CD4-positive, alpha-beta T cell (primary cell): ENCODE measurements at regions not wholly inside any gene's neighbourhood (a gene's known extent, or its start where the extent isn't known, plus 50 kb on each side); places are given as distances from the start of the nearest gene placed in this dataset.

Experiments used
- ATAC-seq: fragments of 200-7000 bp; cut with Tn5 transposase; one replicate; pipeline ENCODE4 v1.10.0; 2022; ENCODE audit warnings: mild to moderate bottlenecking; ENCODE audit not compliant: poor library complexity
- CTCF ChIA-PET: fragments of 350-600 bp; sonication (Branson Sonifier 250); formaldehyde crosslinking; loops from one replicate; lab custom pipeline; 2021; ENCODE audit warnings: antibody characterized with exemption, inconsistent platforms; lab: Charles Lee
- POLR2A ChIA-PET: fragments of 350-600 bp; sonication (Branson Sonifier 250); formaldehyde crosslinking; loops from one replicate; lab custom pipeline; 2021; ENCODE audit warnings: antibody characterized with exemption, inconsistent platforms; lab: Charles Lee
- DNase-seq, 14 experiments: peaks; one replicate each; pipeline ENCODE4 v3.0.0-alpha.2; 2013 to 2020; ENCODE audit warnings: mixed read lengths in 2 of 14
- H3K27ac ChIP-seq, 2 donors: one replicate each; pipeline versions ENCODE4 v1.5.1 to v1.7.0; 2013; ENCODE audit warnings: low read length in 2 of 2, low read depth in 1 of 2, mild to moderate bottlenecking in 1 of 2
- H3K27me3 ChIP-seq, 2 experiments: 1 replicate in 1 of 2; 2 replicates in 1 of 2; pipeline versions ENCODE4 v1.6.1 to v1.7.0; 2013; ENCODE audit warnings: low read length in 2 of 2, control low read depth in 1 of 2, mild to moderate bottlenecking in 1 of 2, moderate library complexity in 1 of 2; ENCODE audit not compliant: insufficient read depth in 2 of 2, control insufficient read depth in 1 of 2
- H3K36me3 ChIP-seq: one replicate; pipeline ENCODE4 v1.6.1; 2013; ENCODE audit warnings: low read length, control low read depth; ENCODE audit not compliant: insufficient read depth
- H3K4me1 ChIP-seq: one replicate; pipeline ENCODE4 v1.6.1; 2013; ENCODE audit warnings: low read length, control low read depth; ENCODE audit not compliant: insufficient read depth
- H3K4me3 ChIP-seq: one replicate; pipeline ENCODE4 v1.5.1; 2013; ENCODE audit warnings: mild to moderate bottlenecking, low read length, moderate library complexity
- H3K9me3 ChIP-seq, 2 experiments: 1 replicate in 1 of 2; 2 replicates in 1 of 2; pipeline versions ENCODE4 v1.6.1 to v1.7.0; 2013; ENCODE audit warnings: low read length in 2 of 2, mild to moderate bottlenecking in 2 of 2, control low read depth in 1 of 2, moderate library complexity in 1 of 2; ENCODE audit not compliant: control insufficient read depth in 1 of 2, insufficient read depth in 1 of 2
- H3K27ac Mint-ChIP-seq: one replicate; pipeline ENCODE4 v1.8.0; 2020; ENCODE audit warnings: mixed read lengths
- H3K27me3 Mint-ChIP-seq: one replicate; pipeline ENCODE4 v1.8.0; 2021; ENCODE audit warnings: mixed read lengths
- H3K36me3 Mint-ChIP-seq: one replicate; pipeline ENCODE4 v1.8.0; 2021; ENCODE audit warnings: low read depth, mixed read lengths
- H3K4me1 Mint-ChIP-seq: one replicate; pipeline ENCODE4 v1.8.0; 2021; ENCODE audit warnings: low read depth, mixed read lengths
- H3K4me3 Mint-ChIP-seq: one replicate; pipeline ENCODE4 v1.8.0; 2020; ENCODE audit warnings: mild to moderate bottlenecking, mixed read lengths
- H3K9me3 Mint-ChIP-seq: one replicate; pipeline ENCODE4 v1.8.0; 2020; ENCODE audit warnings: mixed read lengths
- intact Hi-C, 2 experiments: fragments of 100-400 bp; cut with DNase I in 1 of 2; cut with micrococcal nuclease in 1 of 2; formaldehyde crosslinking; loops; one replicate each; pipeline versions ENCODE4 v1.15.1 to v1.9.0; 2023 to 2025; cut with DNase I, micrococcal nuclease
- TF ChIP-seq, protein P1 (sequence below): fragments of 200-600 bp; IDR thresholded peaks from one replicate; pipeline ENCODE4 v1.8.0; 2022; ENCODE audit warnings: antibody characterized with exemption, mild to moderate bottlenecking

DNA sequence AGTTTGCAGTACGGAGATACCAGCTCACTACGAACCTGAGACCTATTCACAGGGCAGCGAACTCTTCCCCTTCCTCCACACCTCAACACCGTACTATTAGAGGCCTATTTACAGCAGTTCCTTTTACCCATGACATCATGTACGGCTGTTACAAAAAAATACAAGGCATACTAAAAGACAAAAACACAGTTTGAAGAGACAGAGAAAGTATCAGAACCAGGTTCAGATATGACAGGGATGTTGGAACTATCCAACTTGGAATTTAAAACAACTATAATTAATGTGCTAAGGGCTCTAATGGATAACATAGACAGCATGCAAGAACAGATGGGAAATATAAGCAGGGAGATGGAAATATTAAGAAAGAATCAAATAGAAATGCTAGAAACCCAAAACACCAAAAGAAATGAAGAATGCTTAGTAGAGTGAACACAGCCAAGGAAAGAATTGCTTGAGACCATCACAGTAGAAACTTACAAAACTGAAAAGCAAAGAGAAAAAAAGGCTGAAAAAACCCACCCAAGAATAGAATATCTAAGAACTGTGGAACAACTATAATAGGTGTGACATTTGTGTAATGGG lies 99.2 kb upstream of the ZNF521 start:
- ATAC-seq (no peak), DNase-seq (no peak)
- H3K36me3 Mint-ChIP-seq = no peaks in the 10 kb centered on the region
- intact Hi-C loops = no loop called here
- no peaks in the 10 kb centered on the region for H3K4me1 Mint-ChIP-seq
- peaks cover 2% of the 10 kb centered on the region for H3K9me3 Mint-ChIP-seq
- H3K27ac Mint-ChIP-seq = no peak overlapping the region
- Histone ChIP-seq H3K4me3 (no peak overlapping the region), H3K9me3 (peaks cover 5 to 8% of the 10 kb centered on the region in 2 experiments), H3K4me1 (no peaks in the 10 kb centered on the region), H3K27me3 (no peaks in the 10 kb centered on the region), H3K36me3 (no peaks in the 10 kb centered on the region), H3K27ac (no peak overlapping the region)
- TF ChIP-seq, protein P1, sequence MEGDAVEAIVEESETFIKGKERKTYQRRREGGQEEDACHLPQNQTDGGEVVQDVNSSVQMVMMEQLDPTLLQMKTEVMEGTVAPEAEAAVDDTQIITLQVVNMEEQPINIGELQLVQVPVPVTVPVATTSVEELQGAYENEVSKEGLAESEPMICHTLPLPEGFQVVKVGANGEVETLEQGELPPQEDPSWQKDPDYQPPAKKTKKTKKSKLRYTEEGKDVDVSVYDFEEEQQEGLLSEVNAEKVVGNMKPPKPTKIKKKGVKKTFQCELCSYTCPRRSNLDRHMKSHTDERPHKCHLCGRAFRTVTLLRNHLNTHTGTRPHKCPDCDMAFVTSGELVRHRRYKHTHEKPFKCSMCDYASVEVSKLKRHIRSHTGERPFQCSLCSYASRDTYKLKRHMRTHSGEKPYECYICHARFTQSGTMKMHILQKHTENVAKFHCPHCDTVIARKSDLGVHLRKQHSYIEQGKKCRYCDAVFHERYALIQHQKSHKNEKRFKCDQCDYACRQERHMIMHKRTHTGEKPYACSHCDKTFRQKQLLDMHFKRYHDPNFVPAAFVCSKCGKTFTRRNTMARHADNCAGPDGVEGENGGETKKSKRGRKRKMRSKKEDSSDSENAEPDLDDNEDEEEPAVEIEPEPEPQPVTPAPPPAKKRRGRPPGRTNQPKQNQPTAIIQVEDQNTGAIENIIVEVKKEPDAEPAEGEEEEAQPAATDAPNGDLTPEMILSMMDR = no peak
- no peak overlapping the region for H3K4me3 Mint-ChIP-seq
- POLR2A ChIA-PET = no interaction called here
- no peaks in the 10 kb centered on the region for H3K27me3 Mint-ChIP-seq
- CTCF ChIA-PET = no interaction called here

DNA sequence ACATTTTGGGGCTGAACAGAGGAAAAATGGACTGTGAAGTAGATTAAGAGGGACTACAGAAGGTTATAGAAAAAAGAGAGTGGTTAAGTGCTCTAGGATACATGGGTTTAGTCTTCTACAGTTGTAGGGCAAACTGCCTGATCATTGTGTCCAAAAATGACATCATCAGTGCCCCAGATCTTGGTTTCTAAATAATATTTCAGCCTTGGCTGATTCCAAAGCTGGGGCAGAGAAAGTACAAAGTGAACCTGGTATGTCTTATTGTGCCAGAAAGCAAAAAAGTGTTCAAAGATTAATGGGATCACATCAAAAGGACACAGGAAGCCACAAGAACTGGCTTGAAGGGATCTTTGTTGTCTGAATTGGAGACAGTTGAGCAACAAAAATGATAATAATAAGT lies 97.1 kb upstream of the ZNF521 start:
- Mint-ChIP-seq H3K36me3 (no peaks in the 10 kb centered on the region), H3K4me3 (no peak overlapping the region), H3K27me3 (no peaks in the 10 kb centered on the region), H3K9me3 (peaks cover 2% of the 10 kb centered on the region), H3K4me1 (no peaks in the 10 kb centered on the region), H3K27ac (no peak overlapping the region)
- CTCF ChIA-PET = no interaction called here
- intact Hi-C loops = loop anchor here in 1 of 2 experiments (5.0 kb wide), 1 partner anchor 48 kb away; no protein-coding TSS in a partner anchor
- POLR2A ChIA-PET = no interaction called here
- Histone ChIP-seq H3K9me3 (peaks cover 4 to 8% of the 10 kb centered on the region in 2 experiments), H3K4me1 (no peaks in the 10 kb centered on the region), H3K27me3 (no peaks in the 10 kb centered on the region), H3K36me3 (no peaks in the 10 kb centered on the region), H3K4me3 (no peak overlapping the region), H3K27ac (no peak overlapping the region)
- no peak for ATAC-seq
- no peak for DNase-seq
- TF ChIP-seq, protein P1 = no peak

DNA sequence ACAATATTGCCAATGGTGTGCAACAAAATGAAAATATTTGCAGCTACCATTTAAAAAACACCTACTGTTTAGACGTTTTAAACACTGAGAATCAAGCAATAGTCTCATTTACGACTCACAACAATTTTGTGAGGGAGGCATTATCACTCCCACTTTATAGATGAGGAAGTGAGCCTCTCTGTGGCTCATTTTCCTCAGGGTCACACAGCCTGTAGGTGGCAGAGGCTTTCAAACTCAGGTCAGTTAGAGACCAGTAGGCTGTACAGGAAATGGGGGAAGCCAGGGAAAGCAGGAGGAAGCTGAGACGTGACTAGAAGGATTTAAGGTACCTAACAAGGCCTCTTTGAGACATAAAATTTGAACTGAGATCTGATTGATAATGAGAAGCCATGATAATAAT lies 95.0 kb upstream of the ZNF521 start:
- H3K9me3 Mint-ChIP-seq = peaks cover 2% of the 10 kb centered on the region
- ATAC-seq (no peak), DNase-seq (no peak)
- CTCF ChIA-PET = no interaction called here
- TF ChIP-seq, protein P1 = no peak
- POLR2A ChIA-PET = no interaction called here
- Histone ChIP-seq H3K4me1 (no peaks in the 10 kb centered on the region), H3K9me3 (peaks cover 4 to 8% of the 10 kb centered on the region in 2 experiments), H3K4me3 (no peak overlapping the region), H3K27me3 (no peaks in the 10 kb centered on the region), H3K36me3 (no peaks in the 10 kb centered on the region), H3K27ac (no peak overlapping the region)
- no peak overlapping the region for H3K27ac Mint-ChIP-seq
- no peak overlapping the region for H3K4me3 Mint-ChIP-seq
- intact Hi-C loops = loop anchor here in 1 of 2 experiments (5.0 kb wide), 1 partner anchor 50 kb away; no protein-coding TSS in a partner anchor
- H3K4me1 Mint-ChIP-seq = no peaks in the 10 kb centered on the region
- H3K36me3 Mint-ChIP-seq = no peaks in the 10 kb centered on the region
- no peaks in the 10 kb centered on the region for H3K27me3 Mint-ChIP-seq
